SU-DHL-6 (cell line): ENCODE measurements at regions not wholly inside any gene's neighbourhood (a gene's known extent, or its start where the extent isn't known, plus 50 kb on each side); places are given as distances from the start of the nearest gene placed in this dataset.

Source experiments
- H2AFZ ChIP-seq: fragments of 200-600 bp; sonication (generic); 2 replicates; pipeline ENCODE4 v1.6.1; 2014; ENCODE audit warnings: low read depth, mild to moderate bottlenecking, moderate library complexity, mixed read lengths, antibody characterized with exemption, low read length; ENCODE audit not compliant: severe bottlenecking
- H3F3A ChIP-seq: fragments of 200-600 bp; shearing (Covaris generic); 2 replicates; pipeline ENCODE4 v1.6.0; 2016; ENCODE audit warnings: antibody characterized with exemption, mild to moderate bottlenecking; ENCODE audit not compliant: insufficient read depth
- H3K27ac ChIP-seq: fragments of 200-600 bp; sonication (generic); 2 replicates; pipeline ENCODE4 v1.5.1; 2016; ENCODE audit warnings: low read depth, mild to moderate bottlenecking, low read length, moderate library complexity, mixed read lengths
- H3K27me3 ChIP-seq: fragments of 200-600 bp; sonication (generic), shearing (Covaris generic); 2 replicates; pipeline ENCODE4 v1.6.0; 2014; ENCODE audit warnings: mild to moderate bottlenecking, low read length
- H3K36me3 ChIP-seq: fragments of 200-600 bp; sonication (generic); 2 replicates; pipeline ENCODE4 v1.6.1; 2014; ENCODE audit warnings: mild to moderate bottlenecking, low read length, mixed read lengths
- H3K4me2 ChIP-seq: fragments of 300-600, 200-600 bp; shearing (Covaris generic), sonication (generic); 2 replicates; pipeline ENCODE4 v1.6.0; 2014; ENCODE audit warnings: low read length, low read depth, mild to moderate bottlenecking; ENCODE audit not compliant: poor library complexity, severe bottlenecking
- H3K4me3 ChIP-seq: fragments of 200-600 bp; sonication (generic); 2 replicates; pipeline ENCODE4 v1.5.1; 2014; ENCODE audit warnings: antibody characterized with exemption, low read length, mild to moderate bottlenecking, mixed read lengths; ENCODE audit not compliant: insufficient read depth, poor library complexity, severe bottlenecking
- H3K79me2 ChIP-seq: fragments of 200-600 bp; sonication (generic); 2 replicates; pipeline ENCODE4 v1.6.1; 2014; ENCODE audit warnings: mild to moderate bottlenecking, low read length, moderate library complexity; ENCODE audit not compliant: insufficient read depth
- H3K9ac ChIP-seq: fragments of 200-600 bp; sonication (generic); 2 replicates; pipeline ENCODE4 v1.7.0; 2014; ENCODE audit warnings: mild to moderate bottlenecking, low read length
- H3K9me2 ChIP-seq: fragments of 200-600 bp; sonication (generic); replicated peaks from 2 replicates; pipeline ENCODE4 v1.6.1; 2014; ENCODE audit warnings: low read length; ENCODE audit not compliant: insufficient read depth
- H3K9me3 ChIP-seq: fragments of 200-600 bp; sonication (generic); 2 replicates; pipeline ENCODE4 v1.6.1; 2014; ENCODE audit warnings: low read length, mixed read lengths; ENCODE audit not compliant: insufficient read depth
- H4K20me1 ChIP-seq: fragments of 200-600 bp; sonication (generic); 2 replicates; pipeline ENCODE4 v1.6.1; 2014; ENCODE audit warnings: low read depth, mild to moderate bottlenecking, antibody characterized with exemption, low read length, moderate library complexity, mixed read lengths
- EZH2phosphoT487 ChIP-seq: fragments of 200-600 bp; sonication (generic), shearing (Covaris generic); conservative IDR thresholded peaks from 2 replicates; pipeline ENCODE4 v1.6.1; 2018; ENCODE audit warnings: mild to moderate bottlenecking, antibody characterized with exemption, low read length, moderate library complexity, mixed read lengths
- TF ChIP-seq, protein P1 (sequence below): fragments of 200-600 bp; sonication (generic); IDR thresholded peaks from one replicate; pipeline ENCODE4 v1.5.1; 2017; ENCODE audit warnings: antibody characterized with exemption, mild to moderate bottlenecking, low read length, moderate library complexity; ENCODE audit not compliant: insufficient read depth, poor library complexity, severe bottlenecking

DNA sequence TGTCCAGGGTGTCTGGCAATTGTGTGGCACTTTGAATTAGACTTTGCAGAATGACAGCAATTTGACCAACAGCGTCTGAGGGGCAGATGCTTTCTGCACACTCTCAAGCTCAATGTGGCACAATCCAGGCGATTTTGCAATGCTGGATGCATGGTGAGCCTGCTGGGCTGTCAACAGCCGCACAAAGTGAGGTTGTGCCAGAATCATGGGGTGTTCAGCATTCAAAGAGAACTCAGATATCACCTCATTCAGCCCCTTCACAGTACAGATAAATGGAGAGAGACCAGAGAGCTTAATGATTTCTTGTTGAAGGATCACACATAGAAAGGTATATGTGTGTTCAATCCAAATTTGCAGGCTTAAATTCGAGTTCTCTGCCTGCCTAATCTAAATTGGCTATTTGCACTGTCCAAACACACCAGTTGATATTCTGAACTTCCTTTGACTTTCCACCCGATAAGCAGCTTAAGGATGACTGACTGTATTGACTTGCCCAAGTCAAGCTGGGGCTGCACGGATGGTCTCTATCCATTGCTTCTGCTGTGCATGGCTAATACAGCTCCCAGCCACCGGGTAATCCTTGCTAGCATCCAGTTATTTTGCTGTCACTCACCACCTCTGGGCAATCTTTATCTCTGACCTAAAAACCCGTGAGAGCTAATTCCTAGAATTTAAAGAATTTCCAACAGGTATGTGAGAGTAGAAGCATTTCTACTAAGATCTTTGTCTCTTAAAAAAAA lies 157.9 kb upstream of the TAS2R1 start:
- no peaks in the 10 kb centered on the region for H3K9me2 ChIP-seq
- H3F3A ChIP-seq = no peaks in the 10 kb centered on the region
- H3K9ac ChIP-seq = no peak overlapping the region
- no peak overlapping the region for H3K4me2 ChIP-seq
- no peak overlapping the region for H2AFZ ChIP-seq
- no peaks in the 10 kb centered on the region for H3K27me3 ChIP-seq
- no peaks in the 10 kb centered on the region for H3K79me2 ChIP-seq
- no peak overlapping the region for H3K4me3 ChIP-seq
- H3K27ac ChIP-seq = no peak overlapping the region
- H4K20me1 ChIP-seq = no peaks in the 10 kb centered on the region
- H3K36me3 ChIP-seq = no peaks in the 10 kb centered on the region
- H3K9me3 ChIP-seq = no peaks in the 10 kb centered on the region
- TF ChIP-seq, protein P1, sequence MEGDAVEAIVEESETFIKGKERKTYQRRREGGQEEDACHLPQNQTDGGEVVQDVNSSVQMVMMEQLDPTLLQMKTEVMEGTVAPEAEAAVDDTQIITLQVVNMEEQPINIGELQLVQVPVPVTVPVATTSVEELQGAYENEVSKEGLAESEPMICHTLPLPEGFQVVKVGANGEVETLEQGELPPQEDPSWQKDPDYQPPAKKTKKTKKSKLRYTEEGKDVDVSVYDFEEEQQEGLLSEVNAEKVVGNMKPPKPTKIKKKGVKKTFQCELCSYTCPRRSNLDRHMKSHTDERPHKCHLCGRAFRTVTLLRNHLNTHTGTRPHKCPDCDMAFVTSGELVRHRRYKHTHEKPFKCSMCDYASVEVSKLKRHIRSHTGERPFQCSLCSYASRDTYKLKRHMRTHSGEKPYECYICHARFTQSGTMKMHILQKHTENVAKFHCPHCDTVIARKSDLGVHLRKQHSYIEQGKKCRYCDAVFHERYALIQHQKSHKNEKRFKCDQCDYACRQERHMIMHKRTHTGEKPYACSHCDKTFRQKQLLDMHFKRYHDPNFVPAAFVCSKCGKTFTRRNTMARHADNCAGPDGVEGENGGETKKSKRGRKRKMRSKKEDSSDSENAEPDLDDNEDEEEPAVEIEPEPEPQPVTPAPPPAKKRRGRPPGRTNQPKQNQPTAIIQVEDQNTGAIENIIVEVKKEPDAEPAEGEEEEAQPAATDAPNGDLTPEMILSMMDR = no peak
- no peak for TF ChIP-seq EZH2phosphoT487

DNA sequence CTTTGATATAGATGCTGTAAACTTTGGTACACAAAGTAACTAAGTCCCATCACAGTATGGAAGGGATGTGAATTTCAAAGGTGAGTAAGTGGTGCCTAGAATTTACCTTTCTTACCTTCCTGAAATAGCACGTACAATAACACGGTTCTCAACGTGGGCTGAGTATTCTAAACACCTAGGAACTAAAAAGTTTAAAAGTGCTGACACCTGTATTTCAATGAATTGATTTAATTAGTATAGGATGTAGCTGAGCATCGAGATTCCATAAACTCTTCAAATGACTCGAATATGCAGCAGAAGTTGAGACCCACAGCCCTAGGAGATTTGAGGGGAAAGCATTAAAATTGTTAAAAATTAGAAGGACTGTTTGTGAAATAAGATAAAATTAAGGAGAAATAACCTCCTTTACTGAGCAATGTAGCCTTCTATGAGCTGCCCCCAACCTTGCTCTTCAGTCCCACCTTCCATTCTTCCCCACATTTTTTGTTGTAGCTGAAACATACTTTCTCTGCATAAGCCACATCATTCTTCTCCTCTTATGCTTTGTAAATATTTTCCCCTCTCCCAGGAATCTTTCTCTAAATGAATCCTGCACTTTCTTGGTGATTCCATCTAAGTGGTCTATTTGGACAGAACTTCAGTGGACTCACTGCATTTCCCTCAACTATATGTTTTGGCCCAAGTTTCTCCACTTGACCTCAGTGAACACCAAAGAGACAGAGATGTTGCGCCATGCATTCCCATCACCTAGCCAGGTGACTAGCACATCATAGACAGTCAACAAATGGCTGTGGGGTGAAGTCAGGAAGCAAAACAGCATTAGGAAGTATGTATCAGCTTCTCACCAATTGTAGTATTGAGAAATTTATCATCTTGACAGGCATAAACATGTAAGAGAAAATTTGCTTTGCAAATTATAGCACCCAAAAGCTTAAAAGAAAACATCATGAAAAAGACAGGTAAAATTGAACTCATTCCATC lies 156.5 kb upstream of the TAS2R1 start:
- H3K27me3 ChIP-seq = no peaks in the 10 kb centered on the region
- TF ChIP-seq EZH2phosphoT487 = no peak
- TF ChIP-seq, protein P1 = no peak
- H3K79me2 ChIP-seq = no peaks in the 10 kb centered on the region
- no peak overlapping the region for H3K4me2 ChIP-seq
- H3F3A ChIP-seq = no peaks in the 10 kb centered on the region
- H3K9me2 ChIP-seq = no peaks in the 10 kb centered on the region
- H3K27ac ChIP-seq = no peak overlapping the region
- no peak overlapping the region for H3K9ac ChIP-seq
- H2AFZ ChIP-seq = no peak overlapping the region
- H3K36me3 ChIP-seq = no peaks in the 10 kb centered on the region
- H3K4me3 ChIP-seq = no peak overlapping the region
- no peaks in the 10 kb centered on the region for H3K9me3 ChIP-seq
- no peaks in the 10 kb centered on the region for H4K20me1 ChIP-seq

DNA sequence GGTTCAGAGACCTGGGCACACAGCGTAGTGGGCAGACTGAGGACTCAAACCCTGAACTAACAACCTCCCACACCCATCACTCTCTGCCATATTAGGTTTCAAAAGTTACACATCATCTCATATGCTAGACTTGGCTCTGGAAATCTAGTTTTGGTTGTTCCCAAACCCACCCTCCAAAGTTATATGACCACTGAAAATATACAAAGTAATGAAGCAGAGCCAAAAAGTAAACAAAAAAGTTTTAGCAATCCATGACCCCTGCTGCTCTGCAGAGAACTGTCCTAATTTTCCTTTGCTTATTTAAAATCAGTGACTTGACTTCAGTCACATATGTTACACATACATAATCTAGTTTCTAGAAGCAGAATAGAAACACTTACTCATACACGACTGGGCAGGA lies 155.6 kb upstream of the TAS2R1 start:
- Histone ChIP-seq H3K9ac (no peak overlapping the region), H3F3A (no peaks in the 10 kb centered on the region), H3K27ac (no peak overlapping the region), H3K27me3 (no peaks in the 10 kb centered on the region), H4K20me1 (no peaks in the 10 kb centered on the region), H3K4me3 (no peak overlapping the region), H3K79me2 (no peaks in the 10 kb centered on the region), H2AFZ (no peak overlapping the region), H3K4me2 (no peak overlapping the region), H3K9me3 (no peaks in the 10 kb centered on the region), H3K36me3 (no peaks in the 10 kb centered on the region), H3K9me2 (no peaks in the 10 kb centered on the region)
- TF ChIP-seq, protein P1 = no peak
- no peak for TF ChIP-seq EZH2phosphoT487
